H1 (cell line): ENCODE measurements at regions not wholly inside any gene's neighbourhood (a gene's known extent, or its start where the extent isn't known, plus 50 kb on each side); places are given as distances from the start of the nearest gene placed in this dataset.

Experiments
- CTCF ChIA-PET: fragments of 300-600 bp; sonication (Branson Sonifier 250); formaldehyde crosslinking; loops from one replicate; lab custom pipeline; 2021; ENCODE audit not compliant: partially characterized antibody; lab: Charles Lee
- POLR2A ChIA-PET: fragments of 300-600 bp; sonication (Branson Sonifier 250); formaldehyde crosslinking; loops from one replicate; lab custom pipeline; 2021; ENCODE audit warnings: inconsistent platforms; ENCODE audit not compliant: partially characterized antibody; lab: Charles Lee
- DNase-seq, 2 experiments: peaks; one replicate each; pipeline versions ENCODE4 v3.0.0 to v3.0.0-alpha.2; 2010 to 2022; ENCODE audit warnings: low spot score in 2 of 2, low read depth in 1 of 2, mixed read lengths in 1 of 2
- FAIRE-seq: peaks from 2 replicates; lab custom pipeline; 2011; peaks lifted over from hg19 to GRCh38; lab: Jason Lieb, UNC
- H2AFZ ChIP-seq: 2 replicates; pipeline ENCODE4 v1.8.1; 2012; ENCODE audit warnings: low read length, inconsistent platforms
- H2AK5ac ChIP-seq: 2 replicates; pipeline ENCODE4 v1.6.1; 2013; ENCODE audit warnings: low read depth, low read length
- H2BK120ac ChIP-seq: replicated peaks from 2 replicates; pipeline ENCODE3; 2013; ENCODE audit warnings: low read depth, low read length, inconsistent platforms
- H2BK12ac ChIP-seq: 2 replicates; pipeline ENCODE4 v1.6.1; 2013; ENCODE audit warnings: low read depth, low read length
- H2BK15ac ChIP-seq: 2 replicates; pipeline ENCODE4 v1.6.1; 2013; ENCODE audit warnings: low read length
- H2BK20ac ChIP-seq: 2 replicates; pipeline ENCODE4 v1.6.1; 2013; ENCODE audit warnings: low read length
- H2BK5ac ChIP-seq: 2 replicates; pipeline ENCODE4 v1.6.1; 2013; ENCODE audit warnings: low read depth, low read length
- H3K14ac ChIP-seq: 2 replicates; pipeline ENCODE4 v1.6.1; 2013; ENCODE audit warnings: inconsistent platforms; ENCODE audit not compliant: insufficient read length
- H3K18ac ChIP-seq: 2 replicates; pipeline ENCODE4 v1.6.1; 2013; ENCODE audit warnings: low read length; ENCODE audit errors: extremely low read depth
- H3K23ac ChIP-seq: 2 replicates; pipeline ENCODE4 v1.6.1; 2013; ENCODE audit warnings: inconsistent platforms; ENCODE audit not compliant: insufficient read length
- H3K23me2 ChIP-seq: 2 replicates; pipeline ENCODE4 v1.6.1; 2013; ENCODE audit warnings: low read depth, low read length
- H3K27ac ChIP-seq: 2 replicates; pipeline ENCODE4 v1.6.1; 2011; ENCODE audit warnings: low read depth, low read length, inconsistent platforms
- H3K27me3 ChIP-seq, 4 experiments: replicated peaks in 1 of 4; 1 replicate in 1 of 4; 2 replicates in 3 of 4; pipeline versions ENCODE4 v1.6.1 to v1.8.1; 2011 to 2013; ENCODE audit warnings: low read length in 3 of 4, mild to moderate bottlenecking in 3 of 4, inconsistent platforms in 2 of 4, mixed read lengths in 2 of 4, moderate library complexity in 1 of 4; ENCODE audit not compliant: control insufficient read depth in 3 of 4, insufficient read depth in 3 of 4; ENCODE audit errors: extremely low read depth in 1 of 4
- H3K36me3 ChIP-seq, 4 experiments: 2 replicates each; pipeline versions ENCODE4 v1.6.1 to v1.8.1; 2011 to 2013; ENCODE audit warnings: mild to moderate bottlenecking in 4 of 4, low read length in 3 of 4, moderate library complexity in 2 of 4, control low read depth in 1 of 4, inconsistent platforms in 1 of 4; ENCODE audit not compliant: insufficient read depth in 4 of 4, control insufficient read depth in 2 of 4
- H3K4ac ChIP-seq: replicated peaks from 2 replicates; pipeline ENCODE3; 2013; ENCODE audit warnings: low read length, low read depth, mixed read lengths, inconsistent platforms; ENCODE audit not compliant: insufficient read length
- H3K4me1 ChIP-seq, 4 experiments: replicated peaks in 1 of 4; 1 replicate in 1 of 4; 2 replicates in 3 of 4; pipeline versions ENCODE4 v1.6.1 to v1.8.1; 2011 to 2013; ENCODE audit warnings: low read length in 3 of 4, inconsistent platforms in 2 of 4, mixed read lengths in 1 of 4; ENCODE audit not compliant: insufficient read depth in 4 of 4, control insufficient read depth in 3 of 4
- H3K4me2 ChIP-seq, 2 experiments: 2 replicates each; pipeline versions ENCODE4 v1.6.1 to v1.8.1; 2011 to 2013; ENCODE audit warnings: low read depth in 2 of 2, low read length in 2 of 2, control low read depth in 1 of 2, inconsistent platforms in 1 of 2, mild to moderate bottlenecking in 1 of 2; ENCODE audit not compliant: insufficient read depth in 1 of 2
- H3K4me3 ChIP-seq, 4 experiments: fragments of 200-600, 300-600 bp in 1 of 4; sonication (generic), shearing (Covaris generic), sonication (Bioruptor Twin) in 1 of 4; 2 replicates each; pipeline versions ENCODE4 v1.5.1 to v1.8.1; 2011 to 2016; ENCODE audit warnings: low read length in 4 of 4, low read depth in 3 of 4, control low read depth in 2 of 4, inconsistent platforms in 2 of 4, mild to moderate bottlenecking in 2 of 4, mixed read lengths in 1 of 4, moderate library complexity in 1 of 4; ENCODE audit not compliant: insufficient read depth in 2 of 4; ENCODE audit errors: extremely low read depth in 1 of 4
- H3K56ac ChIP-seq: replicated peaks from 2 replicates; pipeline ENCODE3; 2013; ENCODE audit warnings: low read depth, mild to moderate bottlenecking, mixed read lengths, low read length, inconsistent platforms; ENCODE audit not compliant: insufficient read length
- H3K79me1 ChIP-seq: 2 replicates; pipeline ENCODE4 v1.6.1; 2013; ENCODE audit warnings: low read depth, low read length, control low read depth
- H3K79me2 ChIP-seq, 2 experiments: 2 replicates each; pipeline versions ENCODE4 v1.6.1 to v1.8.1; 2012 to 2013; ENCODE audit warnings: low read length in 2 of 2, mild to moderate bottlenecking in 2 of 2, inconsistent platforms in 1 of 2; ENCODE audit not compliant: insufficient read depth in 2 of 2, control insufficient read depth in 1 of 2
- H3K9ac ChIP-seq, 4 experiments: replicated peaks in 1 of 4; 1 replicate in 1 of 4; 2 replicates in 3 of 4; pipeline versions ENCODE4 v1.6.1 to v1.8.1; 2011 to 2013; ENCODE audit warnings: low read depth in 3 of 4, low read length in 3 of 4, control low read depth in 2 of 4, mild to moderate bottlenecking in 2 of 4, moderate library complexity in 2 of 4, inconsistent platforms in 1 of 4; ENCODE audit errors: extremely low read depth in 1 of 4
- H3K9me3 ChIP-seq, 2 experiments: 2 replicates each; pipeline versions ENCODE4 v1.6.1 to v1.8.1; 2012 to 2013; ENCODE audit warnings: mild to moderate bottlenecking in 2 of 2, moderate library complexity in 2 of 2, control low read depth in 1 of 2, inconsistent platforms in 1 of 2, low read depth in 1 of 2, low read length in 1 of 2, mixed read lengths in 1 of 2; ENCODE audit not compliant: insufficient read depth in 2 of 2
- H4K20me1 ChIP-seq, 2 experiments: replicated peaks in 1 of 2; 2 replicates each; pipeline versions ENCODE3 to v1.8.1; 2011 to 2013; ENCODE audit warnings: inconsistent platforms in 2 of 2, low read length in 2 of 2, mild to moderate bottlenecking in 1 of 2; ENCODE audit not compliant: insufficient read depth in 2 of 2, control insufficient read depth in 1 of 2
- H4K5ac ChIP-seq: 2 replicates; pipeline ENCODE4 v1.6.1; 2013; ENCODE audit warnings: low read length, low read depth, mixed read lengths, inconsistent platforms; ENCODE audit not compliant: insufficient read length
- H4K8ac ChIP-seq: 2 replicates; pipeline ENCODE4 v1.8.0; 2013; ENCODE audit warnings: mild to moderate bottlenecking, moderate library complexity, low read length, inconsistent platforms; ENCODE audit not compliant: insufficient read depth; ENCODE audit errors: extremely low read depth
- H4K91ac ChIP-seq: replicated peaks from 2 replicates; pipeline ENCODE3; 2013; ENCODE audit warnings: low read length, mixed read lengths, inconsistent platforms; ENCODE audit not compliant: insufficient read length
- BRCA1 ChIP-seq: IDR thresholded peaks from 2 replicates; pipeline ENCODE4 v1.6.1; 2012; ENCODE audit warnings: low read depth, low read length, improper control_type of control experiment
- CEBPB ChIP-seq: IDR thresholded peaks from 2 replicates; pipeline ENCODE4 v1.6.1; 2012; ENCODE audit warnings: low read depth, low read length
- EGR1 ChIP-seq: IDR thresholded peaks from 2 replicates; pipeline ENCODE4 v1.6.1; 2011; ENCODE audit warnings: low read depth, low read length, borderline replicate concordance
- FOSL1 ChIP-seq: IDR thresholded peaks from 2 replicates; pipeline ENCODE4 v1.6.1; 2011; ENCODE audit warnings: mild to moderate bottlenecking, low read depth, low read length, moderate library complexity; ENCODE audit not compliant: insufficient read depth
- POLR2A ChIP-seq, 2 experiments: IDR thresholded peaks; 1 replicate in 1 of 2; 2 replicates in 1 of 2; pipeline ENCODE4 v1.6.1; 2011; ENCODE audit warnings: low read depth in 2 of 2, low read length in 2 of 2, mild to moderate bottlenecking in 2 of 2; ENCODE audit errors: control extremely low read depth in 1 of 2
- SP1 ChIP-seq: IDR thresholded peaks from 2 replicates; pipeline ENCODE4 v1.6.1; 2011; ENCODE audit warnings: low read depth, low read length
- SRF ChIP-seq: IDR thresholded peaks from 2 replicates; pipeline ENCODE4 v1.6.1; 2011; ENCODE audit warnings: mild to moderate bottlenecking, low read depth, low read length, moderate library complexity
- WGBS, 2 experiments: shearing (Covaris generic) in 1 of 2; methylation state at CpG; one replicate each; pipeline versions ENCODE4 v1.1.6 to v1.1.7; 2013 to 2015; ENCODE audit warnings: low lambda C conversion rate in 2 of 2, mixed read lengths in 2 of 2, inconsistent platforms in 1 of 2, low coverage in 1 of 2, missing lambda C conversion rate in 1 of 2; ENCODE audit not compliant: insufficient replicate concordance in 2 of 2, insufficient coverage in 1 of 2, insufficient read length in 1 of 2; ENCODE audit errors: extremely low coverage in 1 of 2, missing lambda C conversion rate in 1 of 2; 5-methylcytosine and 5-hydroxymethylcytosine counted together

DNA sequence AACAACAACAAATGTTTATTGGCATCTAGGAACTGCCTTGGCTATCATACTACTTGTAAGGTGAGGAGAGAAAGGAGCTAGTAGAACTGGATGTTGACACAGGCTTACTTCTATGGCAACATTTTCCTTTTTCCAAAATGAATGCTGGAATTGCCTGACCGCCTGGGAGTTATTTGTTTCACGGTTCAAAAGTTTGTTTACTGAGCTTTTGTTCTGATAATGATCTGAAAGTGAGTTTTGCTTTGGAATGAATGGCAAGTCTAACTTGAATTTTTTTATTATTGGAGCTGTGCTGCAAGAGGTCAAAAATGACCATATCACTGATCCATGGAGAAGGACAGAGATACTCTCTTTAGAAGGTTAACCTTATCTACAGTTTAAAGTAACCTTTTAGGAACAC, 183.5 kb upstream of the CAND1 start:
- 92% methylated on average over 2 of the region's 2 CpGs; no CpG with 5 or more reads in 1 of the 2 experiments for WGBS, 2 experiments
- Histone ChIP-seq H2BK20ac (no peak overlapping the region), H3K23ac (no peak overlapping the region), H2BK120ac (no peak overlapping the region), H3K79me2 (no peaks in the 10 kb centered on the region), H4K5ac (no peak overlapping the region), H4K91ac (no peak overlapping the region), H3K79me1 (no peaks in the 10 kb centered on the region), H2BK5ac (no peak overlapping the region), H4K20me1 (no peaks in the 10 kb centered on the region), H3K9ac (no peak overlapping the region), H2AFZ (no peak overlapping the region), H3K27me3 (no peaks in the 10 kb centered on the region), H2AK5ac (no peak overlapping the region), H3K4me1 (no peaks in the 10 kb centered on the region), H3K23me2 (no peaks in the 10 kb centered on the region), H3K14ac (no peak overlapping the region), H3K9me3 (no peaks in the 10 kb centered on the region), H3K4me3 (no peak overlapping the region), H3K18ac (no peak overlapping the region), H3K56ac (no peak overlapping the region), H2BK12ac (no peak overlapping the region), H3K27ac (no peak overlapping the region), H3K36me3 (no peaks in the 10 kb centered on the region), H3K4me2 (no peak overlapping the region), H2BK15ac (no peak overlapping the region), H4K8ac (no peak overlapping the region), H3K4ac (no peak overlapping the region)
- no peak for TF ChIP-seq POLR2A (IDR thresholded peaks at IDR 0.05; ENCODE audit: control extremely low read depth in 1 of 2, low read depth in 2 of 2, low read length in 2 of 2)
- no peak for TF ChIP-seq SP1
- no peak for TF ChIP-seq BRCA1
- TF ChIP-seq SRF, result no peak
- no peak for TF ChIP-seq EGR1
- no peak for TF ChIP-seq CEBPB
- TF ChIP-seq FOSL1, result no peak
- DNase-seq (no peak), FAIRE-seq (no peak)
- CTCF ChIA-PET, result interaction anchor here (0.7 to 1.3 kb wide), 4 partner anchors 9 to 76 kb away, joined by 3 to 4 read pairs (median 3); no protein-coding TSS in a partner anchor
- POLR2A ChIA-PET, result no interaction called here
